Suprapubic skin (tissue), 3 donors: ENCODE measurements at regions not wholly inside any gene's neighbourhood (a gene's known extent, or its start where the extent isn't known, plus 50 kb on each side); places are given as distances from the start of the nearest gene placed in this dataset.

Experiments
- CTCF ChIP-seq, 2 donors: fragments of 200-600 bp in 1 of 2; fragments of 450-650 bp in 1 of 2; sonication (generic) in 1 of 2; IDR thresholded peaks; one replicate each; pipeline ENCODE4 v1.5.1; 2016 to 2019; ENCODE audit warnings: antibody characterized with exemption in 2 of 2, mild to moderate bottlenecking in 1 of 2, moderate library complexity in 1 of 2
- EP300 ChIP-seq: sonication (generic); formaldehyde crosslinking; IDR thresholded peaks from one replicate; pipeline ENCODE4 v1.6.1; 2017; ENCODE audit warnings: antibody characterized with exemption
- POLR2A ChIP-seq, 2 donors: fragments of 450-650 bp; IDR thresholded peaks; one replicate each; pipeline ENCODE4 v1.6.1; 2017; ENCODE audit warnings: antibody characterized with exemption in 2 of 2, mild to moderate bottlenecking in 2 of 2, moderate library complexity in 2 of 2

- TF ChIP-seq EP300 = no peak
- no peak for TF ChIP-seq CTCF (IDR thresholded peaks at IDR 0.05)
- TF ChIP-seq POLR2A (IDR thresholded peaks at IDR 0.05) = no peak
Measured at GRCh38 chr3:116930786-116931185, 221.2 kb downstream of the TUSC7 start.
